Stimulated activated CD8-positive, alpha-beta memory T cell treated with anti-CD3 and anti-CD28 coated beads, Interleukin-4, amount 100 ng/mL, for 24 hours (primary cell): ENCODE measurements at regions not wholly inside any gene's neighbourhood (a gene's known extent, or its start where the extent isn't known, plus 50 kb on each side); places are given as distances from the start of the nearest gene placed in this dataset.
"Not testable (repeated sequence)": the region's sequence is repeated elsewhere in the genome, so short reads cannot be mapped to it uniquely, and the experiment has no call there.

Experiments
- DNase-seq: peaks from one replicate; pipeline ENCODE4 v3.0.0-alpha.2; 2020; ENCODE audit warnings: low read depth

DNA sequence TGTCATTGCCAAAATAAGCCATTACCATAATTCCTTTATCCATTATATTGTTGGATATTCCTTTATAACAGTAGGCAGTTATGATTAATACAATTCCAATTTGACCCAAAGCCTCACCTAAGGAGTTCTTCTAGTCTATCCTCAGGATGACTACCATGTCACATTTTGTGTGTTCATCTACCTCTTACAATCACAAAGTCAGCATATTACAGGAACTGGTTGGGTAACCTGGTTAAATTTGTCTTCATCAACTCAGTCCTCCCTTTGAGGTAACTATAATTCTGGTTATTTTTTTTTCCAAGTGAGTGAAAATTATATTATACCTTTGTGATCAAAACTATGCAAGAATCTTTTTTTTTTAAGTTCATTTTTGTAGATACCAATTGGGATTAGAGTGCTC, 540.5 kb downstream of the BTBD3 start:
- no peak for DNase-seq

DNA sequence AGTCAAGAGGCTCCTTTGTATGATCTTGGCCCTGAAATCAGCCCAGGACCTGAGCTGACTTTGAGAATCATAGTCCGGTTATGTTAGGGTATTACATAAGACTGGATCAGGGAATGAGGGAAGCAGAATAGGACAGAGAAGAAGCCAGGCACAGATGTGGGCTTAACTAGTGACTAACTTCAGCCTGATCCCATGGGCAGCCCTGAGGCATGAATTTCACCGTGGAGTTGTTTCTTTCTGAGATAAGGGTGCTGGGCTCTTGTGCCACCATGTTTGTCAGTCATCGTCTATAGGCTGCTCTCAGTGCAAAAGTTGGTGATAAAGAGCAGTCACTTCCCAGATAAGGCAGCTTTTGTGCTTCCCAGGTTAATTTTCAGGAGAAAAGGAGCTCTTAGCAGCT, 544.7 kb upstream of the SPTLC3 start:
- DNase-seq: no peak

DNA sequence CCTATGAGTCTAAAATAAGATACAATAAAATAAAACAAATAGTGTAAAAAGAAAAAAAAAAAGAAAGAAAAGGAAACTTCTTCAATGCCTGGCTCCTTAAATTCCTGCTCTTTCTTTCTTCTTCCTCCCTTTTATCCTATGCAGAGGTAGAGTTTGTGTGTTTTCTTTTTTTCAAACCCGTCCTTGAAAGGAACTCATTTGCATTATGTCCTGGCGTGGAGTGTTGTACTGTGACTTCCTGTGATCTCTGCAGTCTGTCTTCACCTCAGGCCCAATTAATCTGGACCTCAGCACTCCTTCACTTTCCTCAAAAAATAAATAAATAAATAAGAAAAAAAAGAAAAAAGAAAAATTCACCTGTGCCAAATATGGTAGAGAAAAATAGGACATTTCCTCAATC, 541.9 kb upstream of the SPTLC3 start:
- no peak for DNase-seq

- DNase-seq: no peak
These were observed 541.0 kb upstream of the SPTLC3 start for GRCh38 chr20:12467758-12468157.

GRCh38 chr20:12482661-12483060, 526.1 kb upstream of the SPTLC3 start:
- no peak for DNase-seq

GRCh38 chr20:12502443-12502842, 506.3 kb upstream of the SPTLC3 start:
- no peak for DNase-seq

- no peak for DNase-seq
These were observed 504.0 kb upstream of the SPTLC3 start for GRCh38 chr20:12504779-12505178.

DNA sequence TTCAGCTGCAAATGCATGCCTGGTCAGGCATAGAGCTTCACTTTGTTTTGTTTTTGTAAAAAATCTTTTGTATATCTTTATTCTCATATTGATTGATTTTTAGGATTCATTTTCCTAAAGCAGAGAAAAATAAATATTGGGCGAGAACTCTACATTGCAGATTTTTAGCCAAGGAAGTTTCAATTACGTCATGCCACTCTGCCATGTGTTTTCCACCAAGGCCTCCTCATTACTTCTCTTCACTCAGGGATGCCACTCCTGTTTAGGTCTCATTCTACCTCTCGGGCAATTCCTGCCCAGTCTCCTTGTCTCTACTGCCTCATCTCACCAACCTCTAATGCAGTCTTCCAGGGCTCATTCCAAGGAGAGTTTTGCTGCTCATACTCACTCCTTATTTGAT, 497.3 kb upstream of the SPTLC3 start:
- no peak for DNase-seq

GRCh38 chr20:12512755-12513154, 496.0 kb upstream of the SPTLC3 start:
- DNase-seq: no peak

DNA sequence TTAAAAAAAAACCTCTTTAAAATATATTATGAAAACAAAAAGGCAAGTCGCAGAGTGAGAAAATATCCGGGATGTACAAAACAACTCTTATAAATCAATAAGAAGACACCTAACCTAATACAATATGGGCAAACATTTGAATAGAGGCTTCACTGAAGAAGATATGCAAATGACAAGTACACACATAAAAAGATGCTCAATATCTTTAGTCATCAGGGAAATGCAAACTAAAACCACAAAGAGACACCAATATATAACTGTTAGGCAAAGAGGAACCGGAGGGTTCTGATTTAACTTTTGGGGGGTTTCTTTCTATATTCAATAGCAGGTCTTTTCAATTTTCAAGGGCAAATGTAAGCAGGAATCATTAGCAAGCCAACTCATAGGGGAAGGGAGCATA, 480.7 kb upstream of the SPTLC3 start:
- DNase-seq: no peak

DNA sequence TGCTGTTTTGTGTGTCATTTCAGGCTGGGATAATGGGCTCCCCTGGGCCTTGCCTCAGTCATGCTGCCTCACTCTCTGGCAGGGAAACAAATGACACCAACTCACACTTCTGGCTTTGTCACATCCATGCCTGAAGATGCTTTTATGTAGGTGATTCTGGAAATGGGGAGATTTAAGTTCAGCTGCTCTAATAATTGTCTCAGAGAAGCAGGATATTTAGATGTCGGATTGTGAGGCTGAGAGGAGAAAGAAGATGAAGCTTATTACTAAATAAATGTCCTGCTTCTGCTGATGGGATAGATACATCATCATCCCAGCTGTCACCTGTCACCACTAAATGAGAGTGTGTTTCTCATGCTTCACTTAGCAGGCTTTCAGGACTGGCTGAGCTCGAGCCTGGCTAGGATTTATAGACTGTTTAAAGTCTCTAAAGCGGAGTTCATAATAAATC, 480.2 kb upstream of the SPTLC3 start:
- DNase-seq: no peak

GRCh38 chr20:12531626-12532025, 477.1 kb upstream of the SPTLC3 start:
- no peak for DNase-seq

DNA sequence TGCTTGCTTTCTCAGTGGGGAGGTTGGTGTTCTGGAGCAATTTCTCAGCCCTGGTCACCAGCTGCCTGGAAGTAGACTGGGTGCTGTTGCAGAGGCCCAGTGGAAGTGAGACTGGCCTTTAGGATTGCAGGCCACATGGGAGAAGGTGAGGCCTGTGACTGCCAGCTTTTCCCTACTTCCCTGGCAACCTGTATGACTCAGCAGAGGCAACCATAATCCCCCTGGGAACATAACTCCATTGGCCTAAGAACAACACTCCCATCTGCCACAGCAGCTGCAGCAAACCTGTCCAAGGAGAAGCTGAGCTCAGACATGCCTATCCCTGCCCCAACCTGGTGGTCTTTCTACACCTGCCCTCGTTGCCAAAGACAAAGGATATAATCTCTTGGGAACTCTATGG, 473.5 kb upstream of the SPTLC3 start:
- DNase-seq: no peak

- DNase-seq: no peak
These were observed 473.0 kb upstream of the SPTLC3 start for GRCh38 chr20:12535770-12536169.

DNA sequence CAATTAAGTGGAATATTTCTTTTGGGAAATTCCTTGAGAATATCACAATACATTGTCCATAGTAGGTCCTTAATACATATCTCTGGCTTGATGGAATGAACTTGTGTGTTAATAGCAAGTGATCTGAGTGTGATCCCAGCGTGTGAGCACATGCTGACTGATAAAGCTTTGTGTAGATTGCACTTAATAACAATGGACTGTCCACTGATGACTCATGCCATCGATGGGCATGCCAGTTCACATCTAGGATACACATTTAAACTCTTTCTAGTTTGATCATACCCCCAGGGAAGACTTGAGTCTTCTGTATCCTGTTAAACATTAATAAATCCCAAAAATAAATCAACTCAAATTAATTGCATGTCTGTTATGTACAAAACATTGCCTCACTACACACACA, 454.3 kb upstream of the SPTLC3 start:
- DNase-seq: no peak

- DNase-seq: no peak
These were observed 453.4 kb upstream of the SPTLC3 start for GRCh38 chr20:12555369-12555768.

DNA sequence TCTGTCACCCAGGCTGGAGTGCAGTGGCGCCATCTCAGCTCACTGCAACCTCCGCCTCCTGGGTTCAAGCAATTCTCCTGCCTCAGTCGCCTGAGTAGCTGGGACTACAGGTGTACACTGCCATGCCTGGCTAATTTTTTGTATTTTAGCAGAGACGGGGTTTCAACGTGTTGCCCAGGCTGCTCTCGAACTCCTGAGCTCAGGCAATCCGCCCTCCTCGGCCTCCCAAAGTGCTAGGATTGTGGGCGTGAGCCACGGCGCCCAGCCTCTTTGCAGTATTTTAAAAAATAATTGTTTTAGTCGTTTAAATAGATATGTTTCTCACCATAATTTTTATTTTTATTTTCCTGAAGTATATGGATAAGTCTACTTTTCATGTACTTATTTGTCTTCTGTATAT, 452.9 kb upstream of the SPTLC3 start:
- not testable (repeated sequence) for DNase-seq

- DNase-seq: no peak
These were observed 451.5 kb upstream of the SPTLC3 start for GRCh38 chr20:12557224-12557623.

- no peak for DNase-seq
These were observed 443.8 kb upstream of the SPTLC3 start for GRCh38 chr20:12564979-12565378.

GRCh38 chr20:12566596-12566995, 442.2 kb upstream of the SPTLC3 start:
- DNase-seq: no peak

DNA sequence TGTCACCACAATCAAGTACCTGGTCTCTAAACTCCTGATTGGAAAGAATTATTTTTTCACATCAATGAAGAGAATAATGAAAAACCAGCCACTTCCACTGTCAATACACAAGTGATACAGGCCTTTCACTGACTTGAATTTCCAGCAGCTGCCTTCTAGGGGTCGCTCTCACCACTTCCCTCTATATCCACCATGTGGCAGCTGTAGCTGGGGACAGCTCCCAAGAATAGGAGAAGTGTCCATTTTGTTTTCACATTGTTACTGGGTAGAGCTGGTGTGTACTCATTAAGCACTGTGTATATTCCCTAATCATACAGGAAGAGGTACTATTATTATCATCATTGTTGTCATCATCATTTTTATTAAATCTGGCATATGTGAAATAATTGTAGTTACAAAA, 438.4 kb upstream of the SPTLC3 start:
- DNase-seq: no peak

- no peak for DNase-seq
These were observed 435.3 kb upstream of the SPTLC3 start for GRCh38 chr20:12573442-12573841.

GRCh38 chr20:12575352-12576095, 433.2 kb upstream of the SPTLC3 start:
- no peak for DNase-seq

DNA sequence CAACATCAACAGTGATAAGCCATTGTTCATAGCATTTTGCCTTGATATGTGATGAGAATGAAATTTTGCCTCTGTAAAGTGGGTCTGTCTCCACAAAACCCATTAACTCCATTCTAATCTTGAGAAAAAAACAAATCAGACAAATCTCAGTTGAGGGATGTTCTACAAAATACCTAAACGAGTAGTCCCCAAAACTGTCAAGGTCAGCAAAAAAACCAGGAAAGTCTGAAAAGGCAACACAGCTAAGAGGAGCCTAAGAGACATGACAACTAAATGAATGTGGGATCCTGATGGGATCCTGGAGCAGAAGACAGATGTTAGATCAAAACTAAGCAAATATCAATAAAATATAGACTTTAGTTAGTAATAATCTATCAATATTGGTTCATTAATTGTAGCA, 431.6 kb upstream of the SPTLC3 start:
- no peak for DNase-seq
